ENCODE measurements at regions not wholly inside any gene's neighbourhood (a gene's known extent, or its start where the extent isn't known, plus 50 kb on each side); places are given as distances from the start of the nearest gene placed in this dataset.
"Not testable (repeated sequence)": the region's sequence is repeated elsewhere in the genome, so short reads cannot be mapped to it uniquely, and the experiment has no call there.

GRCh38 chr6:164602415-164602814 lies 707.0 kb downstream of the C6orf118 start:
- POLR2A ChIA-PET, H3K9me3 Mint-ChIP-seq: not testable (repeated sequence)

GRCh38 chr6:164581563-164581962 lies 727.8 kb downstream of the C6orf118 start:
- CTCF ChIA-PET, result no interaction called here
- H3K27me3 Mint-ChIP-seq, result no peaks in the 10 kb centered on the region
- H3K9me3 Mint-ChIP-seq, result peaks cover 14% of the 10 kb centered on the region
- H3K36me3 Mint-ChIP-seq (ENCODE audit: low read depth), result no peaks in the 10 kb centered on the region
- POLR2A ChIA-PET, result no interaction called here
- DNase-seq, result no peak
- no peak overlapping the region for H3K4me3 Mint-ChIP-seq
- H3K27ac Mint-ChIP-seq, result no peak overlapping the region
- H3K4me1 Mint-ChIP-seq, result no peaks in the 10 kb centered on the region

More at GRCh38 chr6:164602415-164602814, 707.0 kb downstream of the C6orf118 start:
- CTCF ChIA-PET; DNase-seq; H3K27ac Mint-ChIP-seq; H3K27me3 Mint-ChIP-seq; H3K36me3 Mint-ChIP-seq (ENCODE audit: low read depth); H3K4me1 Mint-ChIP-seq; H3K4me3 Mint-ChIP-seq: not testable (repeated sequence)

GRCh38 chr6:164579035-164579434 lies 730.4 kb downstream of the C6orf118 start:
- Mint-ChIP-seq H3K4me3 (no peak overlapping the region), H3K27me3 (no peaks in the 10 kb centered on the region), H3K9me3 (peaks cover 14% of the 10 kb centered on the region), H3K36me3 (ENCODE audit: low read depth) (no peaks in the 10 kb centered on the region), H3K27ac (no peak overlapping the region), H3K4me1 (no peaks in the 10 kb centered on the region)
- no peak for DNase-seq
- POLR2A ChIA-PET, result no interaction called here
- CTCF ChIA-PET, result no interaction called here

- Mint-ChIP-seq H3K9me3 (peaks cover 14% of the 10 kb centered on the region), H3K27ac (no peak overlapping the region), H3K4me3 (no peak overlapping the region), H3K36me3 (ENCODE audit: low read depth) (no peaks in the 10 kb centered on the region), H3K27me3 (no peaks in the 10 kb centered on the region), H3K4me1 (no peaks in the 10 kb centered on the region)
- ChIA-PET CTCF (no interaction called here), POLR2A (no interaction called here)
- DNase-seq, result no peak
These were observed 730.8 kb downstream of the C6orf118 start for GRCh38 chr6:164578616-164579015.

- Mint-ChIP-seq H3K4me1 (no peaks in the 10 kb centered on the region), H3K36me3 (ENCODE audit: low read depth) (no peaks in the 10 kb centered on the region), H3K4me3 (no peak overlapping the region), H3K27me3 (no peaks in the 10 kb centered on the region), H3K9me3 (peaks cover 4% of the 10 kb centered on the region), H3K27ac (no peak overlapping the region)
- ChIA-PET CTCF (no interaction called here), POLR2A (no interaction called here)
- no peak for DNase-seq
These were observed 738.6 kb downstream of the C6orf118 start for GRCh38 chr6:164570801-164571200.

GRCh38 chr6:164569509-164569908 lies 739.9 kb downstream of the C6orf118 start:
- POLR2A ChIA-PET, result no interaction called here
- H3K27ac Mint-ChIP-seq, result no peak overlapping the region
- H3K4me3 Mint-ChIP-seq, result no peak overlapping the region
- no peak for DNase-seq
- H3K4me1 Mint-ChIP-seq, result no peaks in the 10 kb centered on the region
- H3K27me3 Mint-ChIP-seq, result no peaks in the 10 kb centered on the region
- H3K36me3 Mint-ChIP-seq (ENCODE audit: low read depth), result no peaks in the 10 kb centered on the region
- peaks cover 4% of the 10 kb centered on the region for H3K9me3 Mint-ChIP-seq
- CTCF ChIA-PET, result no interaction called here

GRCh38 chr6:164563924-164564323 lies 745.5 kb downstream of the C6orf118 start:
- no peaks in the 10 kb centered on the region for H3K4me1 Mint-ChIP-seq
- H3K27me3 Mint-ChIP-seq, result no peaks in the 10 kb centered on the region
- no peak for DNase-seq
- ChIA-PET POLR2A (no interaction called here), CTCF (no interaction called here)
- H3K4me3 Mint-ChIP-seq, result no peak overlapping the region
- peaks cover 10% of the 10 kb centered on the region for H3K9me3 Mint-ChIP-seq
- no peak overlapping the region for H3K27ac Mint-ChIP-seq
- H3K36me3 Mint-ChIP-seq (ENCODE audit: low read depth), result no peaks in the 10 kb centered on the region

- H3K4me1 Mint-ChIP-seq, result no peaks in the 10 kb centered on the region
- ChIA-PET CTCF (no interaction called here), POLR2A (no interaction called here)
- no peak for DNase-seq
- H3K36me3 Mint-ChIP-seq (ENCODE audit: low read depth), result no peaks in the 10 kb centered on the region
- no peak overlapping the region for H3K4me3 Mint-ChIP-seq
- peaks cover 12% of the 10 kb centered on the region for H3K9me3 Mint-ChIP-seq
- no peak overlapping the region for H3K27ac Mint-ChIP-seq
- no peaks in the 10 kb centered on the region for H3K27me3 Mint-ChIP-seq
These were observed 747.7 kb downstream of the C6orf118 start for GRCh38 chr6:164561656-164562055.

- no peak for DNase-seq
- Mint-ChIP-seq H3K4me1 (no peaks in the 10 kb centered on the region), H3K4me3 (no peak overlapping the region), H3K9me3 (peaks cover 17% of the 10 kb centered on the region), H3K36me3 (ENCODE audit: low read depth) (no peaks in the 10 kb centered on the region), H3K27me3 (no peaks in the 10 kb centered on the region), H3K27ac (no peak overlapping the region)
- POLR2A ChIA-PET, result no interaction called here
- CTCF ChIA-PET, result no interaction called here
These were observed 754.5 kb downstream of the C6orf118 start for GRCh38 chr6:164554700-164555476.

- H3K9me3 Mint-ChIP-seq, result peaks cover 17% of the 10 kb centered on the region
- POLR2A ChIA-PET, result no interaction called here
- H3K36me3 Mint-ChIP-seq (ENCODE audit: low read depth), result no peaks in the 10 kb centered on the region
- no peak overlapping the region for H3K27ac Mint-ChIP-seq
- no peak for DNase-seq
- no peaks in the 10 kb centered on the region for H3K27me3 Mint-ChIP-seq
- H3K4me3 Mint-ChIP-seq, result no peak overlapping the region
- H3K4me1 Mint-ChIP-seq, result no peaks in the 10 kb centered on the region
- CTCF ChIA-PET, result no interaction called here
These were observed 755.2 kb downstream of the C6orf118 start for GRCh38 chr6:164554226-164554625.

- no peak for DNase-seq
- Mint-ChIP-seq H3K9me3 (peaks cover 13% of the 10 kb centered on the region), H3K4me3 (no peak overlapping the region), H3K27ac (no peak overlapping the region), H3K27me3 (no peaks in the 10 kb centered on the region), H3K36me3 (ENCODE audit: low read depth) (no peaks in the 10 kb centered on the region), H3K4me1 (no peaks in the 10 kb centered on the region)
- POLR2A ChIA-PET, result no interaction called here
- CTCF ChIA-PET, result no interaction called here
These were observed 757.7 kb downstream of the C6orf118 start for GRCh38 chr6:164551706-164552105.

GRCh38 chr6:164547076-164547475 lies 762.3 kb downstream of the C6orf118 start:
- Mint-ChIP-seq H3K36me3 (ENCODE audit: low read depth) (no peaks in the 10 kb centered on the region), H3K9me3 (peaks cover 12% of the 10 kb centered on the region), H3K27ac (no peak overlapping the region), H3K27me3 (no peaks in the 10 kb centered on the region), H3K4me3 (no peak overlapping the region), H3K4me1 (no peaks in the 10 kb centered on the region)
- no peak for DNase-seq
- POLR2A ChIA-PET, result no interaction called here
- CTCF ChIA-PET, result no interaction called here

- DNase-seq, result no peak
- Mint-ChIP-seq H3K4me1 (no peaks in the 10 kb centered on the region), H3K9me3 (peaks cover 10% of the 10 kb centered on the region), H3K27me3 (no peaks in the 10 kb centered on the region), H3K27ac (no peak overlapping the region), H3K36me3 (ENCODE audit: low read depth) (no peaks in the 10 kb centered on the region), H3K4me3 (no peak overlapping the region)
- POLR2A ChIA-PET, result no interaction called here
- CTCF ChIA-PET, result no interaction called here
These were observed 763.1 kb downstream of the C6orf118 start for GRCh38 chr6:164546263-164546662.

GRCh38 chr6:164534070-164534766 lies 775.2 kb downstream of the C6orf118 start:
- Mint-ChIP-seq H3K4me1 (no peaks in the 10 kb centered on the region), H3K4me3 (no peak overlapping the region), H3K9me3 (peaks cover 10% of the 10 kb centered on the region), H3K27me3 (no peaks in the 10 kb centered on the region), H3K27ac (no peak overlapping the region), H3K36me3 (ENCODE audit: low read depth) (no peaks in the 10 kb centered on the region)
- ChIA-PET POLR2A (no interaction called here), CTCF (no interaction called here)
- DNase-seq, result no peak
